Hematopoietic multipotent progenitor cell treated with erythropoietin and hydrocortisone succinate and interleukin-3 and kit ligand, for 6 days (in vitro differentiated cells): ENCODE measurements at regions not wholly inside any gene's neighbourhood (a gene's known extent, or its start where the extent isn't known, plus 50 kb on each side); places are given as distances from the start of the nearest gene placed in this dataset.

Source experiments
- DNase-seq: peaks from one replicate; pipeline ENCODE4 v3.0.0-alpha.2; 2015

- DNase-seq: no peak
Measured at GRCh38 chr5:13566871-13567339, 377.6 kb downstream of the DNAH5 start.

GRCh38 chr5:13558408-13558807 lies 386.1 kb downstream of the DNAH5 start:
- no peak for DNase-seq

GRCh38 chr5:13553896-13554295 lies 390.6 kb downstream of the DNAH5 start:
- peak; percentile 20 for DNase-seq

DNA sequence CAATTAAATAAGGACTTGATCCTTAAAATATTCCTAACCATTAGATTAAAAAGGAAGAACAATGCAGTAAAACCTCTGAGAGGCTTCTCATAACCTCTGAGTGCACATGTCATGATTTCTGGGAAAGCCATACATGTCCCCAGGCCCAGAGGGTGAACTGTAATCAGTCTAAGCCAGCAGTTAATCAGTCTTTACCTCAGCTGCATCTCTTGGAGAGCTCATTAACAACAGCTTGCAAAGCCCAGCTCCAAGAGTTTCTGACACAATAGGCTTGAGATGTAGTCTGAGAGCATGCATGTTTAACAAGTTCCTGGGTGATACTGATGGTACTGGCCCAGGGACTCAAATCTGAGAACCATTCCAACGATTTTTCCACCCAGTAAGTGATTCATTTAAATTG lies 392.1 kb downstream of the DNAH5 start:
- no peak for DNase-seq

DNA sequence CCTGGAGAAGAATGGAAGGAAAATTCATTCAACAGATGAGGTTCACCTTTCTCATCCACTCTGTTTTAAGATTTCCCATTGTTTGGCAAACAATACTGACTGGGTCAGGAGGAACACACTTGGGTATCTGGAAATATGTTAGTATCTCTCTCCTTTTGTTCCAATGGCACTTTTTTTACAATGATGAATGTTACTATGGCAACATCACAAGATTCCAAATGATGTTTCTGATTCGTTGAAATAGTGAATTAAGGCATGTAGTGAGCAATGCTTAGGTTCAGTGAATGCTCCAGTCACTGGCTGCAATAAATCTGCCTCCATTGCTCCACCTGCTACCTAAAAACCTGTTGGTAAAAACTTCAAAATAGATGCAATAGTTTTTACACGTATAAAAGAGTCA lies 392.8 kb downstream of the DNAH5 start:
- no peak for DNase-seq

- DNase-seq: no peak
Measured at GRCh38 chr5:13540168-13540750, 404.2 kb downstream of the DNAH5 start.

GRCh38 chr5:13536933-13537332 lies 407.6 kb downstream of the DNAH5 start:
- DNase-seq: no peak

DNA sequence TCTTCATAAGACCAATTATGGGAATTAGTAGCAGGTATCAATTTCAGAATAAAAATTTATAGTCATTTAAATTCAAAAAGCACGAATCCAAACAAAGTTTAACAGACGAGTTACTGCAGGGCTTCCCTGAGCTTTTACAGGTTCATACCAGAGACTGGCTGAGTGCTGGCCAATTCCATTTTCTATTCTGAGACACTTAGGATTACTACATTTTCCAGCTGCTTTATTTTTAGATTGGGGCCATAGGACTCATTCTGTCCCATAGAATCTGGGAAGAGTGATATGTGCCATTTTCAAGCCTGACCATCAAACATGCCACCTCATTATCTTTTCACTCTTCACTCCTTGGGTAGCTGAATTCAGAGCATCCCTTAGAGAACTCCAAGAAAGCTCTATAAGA lies 410.7 kb downstream of the DNAH5 start:
- DNase-seq: no peak

DNA sequence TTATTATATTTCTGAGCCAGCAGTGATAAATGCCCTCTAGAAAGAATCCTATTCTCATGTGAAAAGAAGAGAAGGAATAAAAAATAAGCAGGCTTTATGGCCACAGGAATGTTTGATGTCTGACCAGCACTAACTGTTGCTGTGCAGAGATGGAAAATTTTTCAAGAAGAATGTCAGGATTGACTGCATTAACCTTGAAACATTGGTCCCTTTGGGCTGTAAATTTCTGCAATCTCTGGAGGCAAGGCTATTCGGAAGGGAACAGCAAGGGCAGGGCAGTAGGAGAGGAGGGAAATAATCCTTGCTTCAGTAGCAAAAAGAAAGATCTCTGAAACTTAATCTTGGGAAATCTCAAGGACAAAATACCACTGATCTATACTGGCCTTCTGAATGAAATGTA lies 415.2 kb downstream of the DNAH5 start:
- DNase-seq: no peak

- DNase-seq: no peak
Measured at GRCh38 chr5:13524936-13525335, 419.6 kb downstream of the DNAH5 start.

DNA sequence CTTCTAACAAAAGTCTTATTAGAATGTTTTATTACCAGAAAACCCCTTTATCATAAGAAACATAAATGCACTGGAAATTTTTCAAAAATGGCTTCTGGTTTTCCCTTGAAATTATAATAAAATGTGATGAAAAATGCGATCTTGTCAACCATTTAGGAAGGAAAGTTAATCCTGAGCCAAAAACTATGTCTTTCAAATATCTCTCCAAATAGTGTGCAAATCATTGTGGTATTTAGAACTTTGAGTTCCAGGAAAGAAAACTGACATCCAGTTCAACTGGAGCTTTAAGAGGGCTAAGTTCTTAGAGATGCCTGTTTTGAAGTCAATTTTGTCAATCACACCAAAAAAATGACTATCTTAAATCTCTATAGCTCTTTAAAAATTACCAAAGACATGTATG lies 425.4 kb downstream of the DNAH5 start:
- no peak for DNase-seq

DNA sequence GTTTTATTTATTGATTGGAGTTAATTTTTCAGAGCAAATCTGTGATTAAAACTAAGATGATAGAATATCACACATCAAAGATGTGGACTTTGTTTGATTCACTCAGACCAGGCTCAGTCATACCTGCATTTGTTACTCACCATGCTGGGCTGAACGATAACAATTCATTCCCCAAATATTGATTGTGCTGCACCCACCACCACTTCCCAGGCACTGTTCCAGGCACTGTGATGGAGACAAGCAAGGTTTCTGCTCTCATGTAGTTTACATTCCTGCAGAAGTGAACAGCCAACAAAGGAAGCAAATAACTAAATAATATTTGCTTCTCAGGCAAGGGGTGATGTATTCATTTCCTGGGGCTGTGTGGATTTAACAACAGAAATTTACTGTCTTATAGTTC lies 428.3 kb downstream of the DNAH5 start:
- no peak for DNase-seq

DNA sequence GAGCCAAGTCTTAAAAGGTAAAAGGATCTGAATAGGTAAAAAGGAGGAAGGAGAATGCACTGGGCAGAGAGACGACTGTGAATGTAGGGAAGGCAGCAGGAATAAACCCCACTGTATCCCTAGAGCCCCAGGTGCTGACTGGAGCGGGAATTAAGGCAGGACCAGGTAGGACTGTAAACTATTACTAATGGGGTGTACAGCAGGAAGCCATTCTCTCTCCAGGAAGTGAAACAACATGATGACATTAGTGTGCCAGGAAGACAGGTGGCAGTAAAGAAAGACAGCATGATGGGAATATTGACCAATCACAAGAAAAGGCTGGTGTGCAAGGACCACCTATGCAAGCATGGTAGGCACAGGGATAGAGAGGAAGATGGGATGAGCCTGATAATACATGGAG lies 433.0 kb downstream of the DNAH5 start:
- DNase-seq: no peak

- no peak for DNase-seq
Measured at GRCh38 chr5:13510616-13511015, 433.9 kb downstream of the DNAH5 start.

GRCh38 chr5:13508559-13508958 lies 435.9 kb downstream of the DNAH5 start:
- no peak for DNase-seq

GRCh38 chr5:13505326-13505725 lies 439.2 kb downstream of the DNAH5 start:
- DNase-seq: no peak

DNA sequence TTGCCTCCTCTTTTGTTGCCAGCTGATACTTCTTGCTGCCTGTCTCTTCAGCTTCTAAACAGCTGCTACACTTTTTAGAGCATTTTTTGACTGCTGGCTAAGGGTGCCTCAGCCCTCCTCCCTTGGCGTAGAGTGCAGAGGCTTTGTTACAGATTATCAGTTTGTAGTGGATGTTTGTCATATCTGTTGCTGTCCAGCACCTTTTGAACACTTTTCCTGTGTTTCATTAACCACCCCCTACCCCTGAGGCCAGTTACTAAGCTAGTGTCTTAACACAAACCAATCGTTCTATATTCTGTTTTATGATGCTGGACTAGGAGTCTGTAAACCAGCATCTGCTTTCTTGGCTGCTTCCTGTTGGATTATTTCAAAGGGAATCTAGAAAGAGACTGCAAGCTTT lies 441.5 kb downstream of the DNAH5 start:
- no peak for DNase-seq

DNA sequence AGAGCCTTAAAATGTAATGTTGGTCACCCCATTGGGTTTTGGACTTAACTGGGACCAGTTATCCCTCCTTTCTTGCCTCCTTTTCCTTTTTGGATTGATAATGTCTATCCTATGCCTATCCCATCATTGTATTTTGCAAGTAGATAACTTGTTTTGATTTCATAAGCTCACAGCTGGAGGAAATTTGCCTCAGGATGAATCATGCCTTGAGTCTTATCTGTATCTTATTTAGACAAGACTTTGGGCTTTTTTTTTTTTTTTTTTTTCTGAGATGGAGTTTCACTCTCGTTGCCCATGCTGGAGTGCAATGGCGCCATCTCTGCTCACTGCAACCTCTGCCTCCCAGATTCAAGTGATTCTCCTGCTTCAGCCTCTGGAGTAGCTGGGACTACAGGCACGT lies 443.3 kb downstream of the DNAH5 start:
- DNase-seq: no peak

GRCh38 chr5:13498279-13498678 lies 446.2 kb downstream of the DNAH5 start:
- no peak for DNase-seq

DNA sequence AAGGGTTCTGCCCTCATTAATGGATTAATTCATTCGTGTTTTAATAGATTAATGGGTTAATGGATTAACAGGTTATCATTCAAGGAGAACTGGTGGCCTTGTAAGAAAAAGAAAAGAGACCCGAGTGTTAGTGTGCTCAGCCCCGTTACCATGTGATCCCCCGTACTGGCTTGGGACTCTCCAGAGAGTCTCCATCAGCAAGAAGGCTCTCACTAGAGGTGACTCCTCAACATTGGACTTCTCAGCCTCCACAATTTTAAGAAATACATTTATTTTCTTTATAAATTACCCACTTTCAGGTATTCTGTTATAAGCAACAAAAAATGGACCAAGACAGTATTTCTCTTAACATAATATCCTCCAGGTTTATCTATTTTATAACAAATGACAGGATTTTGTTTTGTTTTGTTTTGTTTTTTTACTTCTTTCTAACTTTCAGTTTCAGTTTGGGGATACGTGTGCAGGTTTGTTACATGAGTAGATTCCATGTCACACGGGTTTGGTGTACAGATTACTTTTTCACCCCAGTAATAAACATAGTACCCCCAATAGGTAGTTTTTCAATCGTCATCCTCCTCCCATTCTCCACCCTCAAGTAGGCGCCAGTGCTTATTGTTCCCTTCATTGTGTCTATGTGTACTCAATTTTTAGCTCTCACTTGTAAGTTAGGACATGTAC lies 456.1 kb downstream of the DNAH5 start:
- DNase-seq: no peak

- no peak for DNase-seq
Measured at GRCh38 chr5:13480834-13481233, 463.7 kb downstream of the DNAH5 start.

GRCh38 chr5:13478831-13479465 lies 465.5 kb downstream of the DNAH5 start:
- DNase-seq: peak; percentile 52

DNA sequence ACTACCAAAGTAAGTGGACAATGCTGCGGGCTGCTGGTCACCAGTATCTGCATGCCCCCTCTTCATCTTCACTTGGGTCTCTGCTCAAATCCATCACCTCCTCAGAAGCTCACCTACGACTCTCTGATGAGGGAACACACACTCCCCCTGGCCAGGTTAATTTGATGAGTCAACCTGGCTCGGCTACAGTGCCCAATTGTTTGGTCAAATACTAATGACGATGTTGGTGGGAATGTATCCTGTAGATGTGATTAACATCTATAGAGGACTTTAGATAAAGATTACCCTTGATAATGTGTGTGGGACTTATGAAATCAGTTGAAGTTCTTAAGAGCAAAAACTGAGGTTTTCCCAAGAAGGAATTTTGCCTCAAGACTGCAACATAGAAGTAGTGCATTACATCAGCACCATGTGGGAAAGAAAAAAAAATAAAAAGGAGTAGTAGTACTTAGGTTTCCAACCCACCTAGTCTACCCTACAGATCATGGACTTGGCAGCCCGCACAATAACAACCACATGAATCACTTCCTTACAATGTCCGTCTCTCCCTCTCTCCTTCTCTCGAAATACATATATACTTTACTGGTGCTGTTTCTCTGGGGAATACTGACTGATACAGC lies 467.3 kb downstream of the DNAH5 start:
- no peak for DNase-seq

DNA sequence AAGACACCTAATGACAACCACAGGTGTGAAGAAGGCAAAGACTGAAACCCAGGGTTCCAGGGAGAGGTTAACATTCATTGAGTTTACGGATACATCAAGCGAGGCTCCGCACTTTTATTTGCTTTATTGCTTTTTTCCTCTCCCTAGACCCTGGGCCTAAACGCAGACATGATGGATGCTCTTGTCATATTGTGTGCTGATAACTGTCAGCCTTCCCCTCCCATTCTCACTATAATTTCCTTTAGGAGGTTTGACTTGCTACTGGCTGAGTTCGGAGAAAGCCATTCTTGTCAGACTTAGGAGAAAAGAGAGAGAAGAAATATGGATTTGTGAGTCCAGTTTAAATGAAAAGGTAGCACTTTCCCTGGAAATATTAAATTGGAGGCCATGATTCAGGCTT lies 471.6 kb downstream of the DNAH5 start:
- no peak for DNase-seq
